Duodenal mucosa (tissue), 2 donors: ENCODE measurements at regions not wholly inside any gene's neighbourhood (a gene's known extent, or its start where the extent isn't known, plus 50 kb on each side); places are given as distances from the start of the nearest gene placed in this dataset.

ENCODE experiments used
- H3K27ac ChIP-seq: one replicate; pipeline ENCODE4 v1.7.0; 2013; ENCODE audit warnings: low read depth, low read length
- H3K27me3 ChIP-seq, 2 donors: one replicate each; pipeline ENCODE4 v1.7.0; 2013; ENCODE audit warnings: low read length in 2 of 2, control low read depth in 1 of 2; ENCODE audit not compliant: insufficient read depth in 2 of 2, control insufficient read depth in 1 of 2
- H3K36me3 ChIP-seq, 2 donors: one replicate each; pipeline ENCODE4 v1.7.0; 2013; ENCODE audit warnings: low read length in 2 of 2, control low read depth in 1 of 2; ENCODE audit not compliant: insufficient read depth in 2 of 2, control insufficient read depth in 1 of 2
- H3K4me1 ChIP-seq, 2 donors: one replicate each; pipeline ENCODE4 v1.7.0; 2013; ENCODE audit warnings: low read length in 2 of 2, control low read depth in 1 of 2; ENCODE audit not compliant: insufficient read depth in 2 of 2, control insufficient read depth in 1 of 2
- H3K4me3 ChIP-seq, 2 donors: one replicate each; pipeline ENCODE4 v1.7.0; 2013; ENCODE audit warnings: low read length in 2 of 2, low read depth in 1 of 2
- H3K9ac ChIP-seq, 2 donors: one replicate each; pipeline ENCODE4 v1.7.0; 2013; ENCODE audit warnings: low read length in 2 of 2, low read depth in 1 of 2
- H3K9me3 ChIP-seq, 2 donors: one replicate each; pipeline ENCODE4 v1.7.0; 2013; ENCODE audit warnings: low read length in 2 of 2, control low read depth in 1 of 2; ENCODE audit not compliant: control insufficient read depth in 1 of 2

DNA sequence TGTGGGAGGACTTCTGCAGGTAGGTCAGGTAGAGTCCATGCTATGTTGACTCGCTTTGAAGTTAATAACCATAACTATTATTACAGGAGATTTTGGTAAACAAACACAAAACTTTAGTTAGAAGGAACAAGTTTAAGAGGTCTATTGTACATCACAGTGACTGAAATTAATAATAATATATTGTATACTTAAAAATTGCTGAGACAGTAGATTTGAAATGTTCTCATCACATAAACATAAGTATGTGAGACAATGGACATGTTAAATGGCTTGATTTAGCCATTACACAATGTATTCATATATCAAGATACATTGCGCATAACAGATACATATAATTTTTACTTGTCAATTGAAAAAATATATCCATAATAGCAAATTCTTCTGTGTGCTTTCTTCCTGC lies 91.4 kb upstream of the CD53 start:
- H3K27me3 ChIP-seq: peaks cover 2 to 9% of the 10 kb centered on the region in 2 donors
- H3K9ac ChIP-seq: no peak overlapping the region
- H3K27ac ChIP-seq: no peak overlapping the region
- H3K9me3 ChIP-seq: no peaks in the 10 kb centered on the region
- no peaks in the 10 kb centered on the region for H3K4me1 ChIP-seq
- H3K4me3 ChIP-seq: no peak overlapping the region
- no peaks in the 10 kb centered on the region for H3K36me3 ChIP-seq

DNA sequence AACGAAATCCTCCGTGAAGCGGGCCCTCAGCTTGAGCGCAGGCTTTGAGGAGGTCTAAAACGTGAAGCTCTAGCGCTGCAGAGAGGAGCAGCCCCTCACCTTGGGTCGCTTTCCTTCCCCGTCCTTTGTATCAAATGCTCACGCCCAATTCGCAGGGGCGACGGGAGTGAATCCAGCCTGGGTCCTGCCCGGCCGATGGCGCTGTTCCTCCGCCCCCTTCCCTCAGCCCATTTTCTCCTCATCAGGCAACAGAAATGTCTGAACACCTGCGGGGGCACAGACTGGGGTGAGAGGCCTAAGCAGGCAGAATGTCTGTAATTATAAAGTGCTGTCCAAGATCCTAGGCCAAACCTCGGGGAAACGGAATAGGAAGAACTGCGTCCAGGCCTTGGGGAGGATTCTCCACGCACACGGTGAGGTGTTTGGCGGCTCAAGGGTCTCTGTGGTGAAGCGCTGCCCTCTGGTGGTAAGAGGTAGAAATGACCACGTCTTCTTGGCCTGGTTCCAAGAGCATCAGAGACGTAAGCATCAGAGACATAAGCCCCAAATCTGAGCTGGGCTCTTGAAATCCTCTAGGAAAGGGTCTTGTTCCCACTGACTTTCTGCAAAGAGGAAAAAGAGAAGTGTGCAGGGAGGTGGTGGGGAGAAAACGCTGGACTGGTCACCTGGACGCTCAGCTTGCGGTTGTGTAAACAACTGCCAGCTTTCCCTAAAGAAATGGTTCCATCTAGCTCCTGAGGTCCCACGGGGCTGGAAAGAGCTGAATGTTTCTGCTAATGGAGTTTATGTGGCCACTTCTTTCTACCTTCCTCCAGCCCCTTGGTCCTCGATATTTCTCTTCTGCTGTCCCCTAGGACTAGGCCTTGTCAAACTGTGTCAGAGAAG lies 92.1 kb upstream of the CD53 start:
- no peak overlapping the region for H3K27ac ChIP-seq
- no peak overlapping the region for H3K4me3 ChIP-seq
- H3K36me3 ChIP-seq: no peaks in the 10 kb centered on the region
- no peak overlapping the region for H3K9ac ChIP-seq
- H3K27me3 ChIP-seq: peaks cover 2 to 9% of the 10 kb centered on the region in 2 donors
- H3K9me3 ChIP-seq: no peaks in the 10 kb centered on the region
- H3K4me1 ChIP-seq: no peaks in the 10 kb centered on the region

GRCh38 chr1:110779636-110780035 lies 93.3 kb upstream of the CD53 start:
- Histone ChIP-seq H3K4me1 (no peaks in the 10 kb centered on the region), H3K27me3 (peaks cover 2 to 9% of the 10 kb centered on the region in 2 donors), H3K36me3 (no peaks in the 10 kb centered on the region), H3K27ac (no peak overlapping the region), H3K9ac (no peak overlapping the region), H3K9me3 (no peaks in the 10 kb centered on the region), H3K4me3 (no peak overlapping the region)

DNA sequence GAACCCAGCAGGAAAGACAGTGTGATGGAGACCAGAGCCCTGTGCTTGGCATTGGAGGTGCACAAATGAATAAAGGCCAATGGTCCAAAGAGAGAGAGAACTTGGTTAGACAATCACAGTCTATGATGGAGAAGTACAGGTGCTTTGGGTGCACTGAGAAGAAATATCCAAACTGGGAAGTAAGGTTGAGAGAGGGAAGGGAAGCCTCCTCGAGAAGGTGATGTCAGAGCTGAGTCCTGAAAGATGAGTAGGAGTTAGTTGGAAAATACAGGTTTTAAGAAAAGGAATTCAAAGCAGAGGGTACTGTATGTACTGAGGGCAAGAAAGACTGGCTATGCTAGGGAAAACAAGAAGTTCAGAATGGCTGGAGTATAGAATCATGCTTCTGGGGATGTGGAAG lies 94.1 kb upstream of the CD53 start:
- H3K9me3 ChIP-seq: no peaks in the 10 kb centered on the region
- no peaks in the 10 kb centered on the region for H3K36me3 ChIP-seq
- H3K27me3 ChIP-seq: peaks cover 2 to 9% of the 10 kb centered on the region in 2 donors

GRCh38 chr1:110777228-110777627 lies 95.7 kb upstream of the CD53 start:
- no peaks in the 10 kb centered on the region for H3K4me1 ChIP-seq
- H3K36me3 ChIP-seq: no peaks in the 10 kb centered on the region
- no peaks in the 10 kb centered on the region for H3K9me3 ChIP-seq
- no peak overlapping the region for H3K9ac ChIP-seq
- peaks cover 2 to 9% of the 10 kb centered on the region in 2 donors for H3K27me3 ChIP-seq
- no peak overlapping the region for H3K4me3 ChIP-seq
- no peak overlapping the region for H3K27ac ChIP-seq

More for the DNA sequence above, 94.1 kb upstream of the CD53 start:
- Histone ChIP-seq H3K4me1 (no peaks in the 10 kb centered on the region), H3K9ac (no peak overlapping the region), H3K4me3 (no peak overlapping the region), H3K27ac (no peak overlapping the region)

- Histone ChIP-seq H3K27me3 (peaks cover 0 to 4% of the 10 kb centered on the region in 2 donors), H3K4me1 (no peaks in the 10 kb centered on the region), H3K36me3 (no peaks in the 10 kb centered on the region), H3K27ac (no peak overlapping the region), H3K4me3 (no peak overlapping the region), H3K9ac (no peak overlapping the region), H3K9me3 (no peaks in the 10 kb centered on the region)
These were observed 98.5 kb upstream of the CD53 start for GRCh38 chr1:110774398-110774797.

DNA sequence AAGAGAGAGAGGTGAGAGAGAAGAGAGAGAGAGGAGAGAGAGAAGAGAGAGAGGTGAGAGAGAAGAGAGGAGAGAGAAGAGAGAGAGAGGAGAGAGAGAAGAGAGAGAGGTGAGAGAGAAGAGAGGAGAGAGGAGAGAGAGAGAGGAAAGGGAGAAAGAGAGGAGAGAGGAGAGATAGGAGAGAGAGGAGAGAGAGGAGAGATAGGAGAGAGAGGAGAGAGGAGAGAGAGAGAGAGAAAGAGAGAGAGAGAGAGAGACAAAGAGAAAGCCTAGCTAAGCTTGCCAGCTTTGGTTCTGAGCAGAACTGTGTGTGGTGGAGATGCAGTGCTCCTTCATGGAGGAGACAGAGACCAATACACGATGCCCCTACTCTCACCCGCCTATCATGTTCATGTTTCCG lies 99.1 kb upstream of the KCNA3 start:
- H3K27me3 ChIP-seq: peaks cover 0 to 4% of the 10 kb centered on the region in 2 donors
- H3K4me3 ChIP-seq: no peak overlapping the region
- H3K9me3 ChIP-seq: no peaks in the 10 kb centered on the region
- H3K36me3 ChIP-seq: no peaks in the 10 kb centered on the region
- H3K9ac ChIP-seq: no peak overlapping the region
- no peaks in the 10 kb centered on the region for H3K4me1 ChIP-seq
- no peak overlapping the region for H3K27ac ChIP-seq

GRCh38 chr1:110771245-110772022 lies 96.7 kb upstream of the KCNA3 start:
- Histone ChIP-seq H3K4me1 (no peaks in the 10 kb centered on the region), H3K4me3 (no peak overlapping the region), H3K27me3 (no peaks in the 10 kb centered on the region), H3K27ac (no peak overlapping the region), H3K9me3 (no peaks in the 10 kb centered on the region), H3K36me3 (no peaks in the 10 kb centered on the region), H3K9ac (no peak overlapping the region)

GRCh38 chr1:110770832-110771231 lies 96.1 kb upstream of the KCNA3 start:
- no peaks in the 10 kb centered on the region for H3K9me3 ChIP-seq
- no peak overlapping the region for H3K4me3 ChIP-seq
- H3K4me1 ChIP-seq: no peaks in the 10 kb centered on the region
- H3K27ac ChIP-seq: no peak overlapping the region
- no peak overlapping the region for H3K9ac ChIP-seq
- H3K27me3 ChIP-seq: no peaks in the 10 kb centered on the region
- H3K36me3 ChIP-seq: no peaks in the 10 kb centered on the region

- no peak overlapping the region for H3K27ac ChIP-seq
- H3K27me3 ChIP-seq: peaks cover 0 to 2% of the 10 kb centered on the region in 2 donors
These were observed 93.9 kb upstream of the KCNA3 start for GRCh38 chr1:110768605-110769004.

More at GRCh38 chr1:110768605-110769004, 93.9 kb upstream of the KCNA3 start:
- Histone ChIP-seq H3K4me1 (no peaks in the 10 kb centered on the region), H3K36me3 (no peaks in the 10 kb centered on the region), H3K9ac (no peak overlapping the region), H3K4me3 (no peak overlapping the region), H3K9me3 (no peaks in the 10 kb centered on the region)
